GM21367 (cell line): ENCODE measurements at regions not wholly inside any gene's neighbourhood (a gene's known extent, or its start where the extent isn't known, plus 50 kb on each side); places are given as distances from the start of the nearest gene placed in this dataset.
"Not testable (repeated sequence)": the region's sequence is repeated elsewhere in the genome, so short reads cannot be mapped to it uniquely, and the experiment has no call there.

Source experiments
- ATAC-seq: cut with Tn5 transposase; IDR thresholded peaks from one replicate; pipeline ENCODE4 v1.9.1; 2021; ENCODE audit not compliant: unreplicated experiment

DNA sequence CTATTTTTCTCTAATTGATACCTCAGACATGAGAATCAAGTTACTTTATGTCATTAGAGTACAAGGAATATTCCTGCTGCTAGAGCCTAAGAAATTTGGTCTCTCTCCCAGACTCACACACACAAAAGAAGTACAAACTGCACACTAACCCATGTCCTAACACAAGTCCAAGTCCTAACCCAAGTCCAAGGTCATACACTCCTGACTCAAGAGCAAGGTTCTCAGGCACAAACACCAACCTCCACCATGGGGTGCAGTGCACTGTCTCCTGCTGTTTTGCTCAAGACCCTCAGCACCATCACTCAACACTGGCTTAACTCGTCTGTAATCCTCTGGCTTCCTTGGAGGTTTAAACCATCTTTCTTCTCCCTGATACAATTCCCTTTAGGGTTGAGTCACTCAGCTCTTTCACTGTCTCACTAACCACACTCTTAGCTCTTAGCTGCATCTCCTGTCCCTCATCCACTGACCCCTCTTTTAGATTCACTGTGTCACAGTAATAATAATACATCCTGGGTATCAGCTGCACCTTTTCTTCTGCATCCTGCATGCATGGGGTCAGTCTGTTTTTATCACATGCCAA lies 129.8 kb downstream of the BCL2L11 start:
- no peak for ATAC-seq

DNA sequence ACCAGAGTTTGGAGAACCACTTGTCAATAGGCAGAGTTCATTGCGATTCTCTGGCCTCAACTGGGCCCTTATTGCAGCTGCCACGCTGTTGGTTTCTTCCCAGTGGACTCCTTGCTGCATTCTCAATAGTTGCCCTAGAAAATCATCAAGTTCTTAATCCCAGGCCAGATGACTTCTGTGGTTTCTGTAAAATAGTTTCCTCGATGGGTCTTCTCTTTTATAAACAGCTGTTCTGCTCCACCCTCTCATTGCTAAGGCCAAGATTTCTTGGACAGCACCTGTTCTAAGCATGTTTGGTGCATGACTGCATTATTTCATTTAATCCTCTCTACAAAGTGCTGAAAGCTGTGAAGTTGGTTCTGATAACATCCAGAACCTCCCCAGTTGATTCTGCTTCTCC lies 131.0 kb downstream of the BCL2L11 start:
- ATAC-seq: no peak

DNA sequence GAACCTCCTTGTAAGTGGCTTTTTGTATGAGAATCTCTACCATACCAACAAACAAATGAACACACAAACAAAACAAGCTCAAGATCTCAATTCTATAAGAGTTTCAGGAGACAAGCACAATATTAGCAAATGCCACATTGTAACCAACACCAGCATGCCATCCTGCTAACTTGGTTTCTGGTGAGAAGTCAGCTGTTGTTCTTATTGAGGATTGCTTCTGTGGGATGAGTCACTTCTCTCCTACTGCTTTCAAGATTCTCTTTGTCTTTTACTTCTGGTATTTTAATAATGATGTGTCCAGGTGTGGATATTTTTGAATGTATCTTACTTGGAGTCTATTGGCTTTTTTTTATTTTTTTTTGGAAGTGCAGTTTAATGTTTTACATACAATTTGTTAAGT lies 131.7 kb downstream of the BCL2L11 start:
- no peak for ATAC-seq

DNA sequence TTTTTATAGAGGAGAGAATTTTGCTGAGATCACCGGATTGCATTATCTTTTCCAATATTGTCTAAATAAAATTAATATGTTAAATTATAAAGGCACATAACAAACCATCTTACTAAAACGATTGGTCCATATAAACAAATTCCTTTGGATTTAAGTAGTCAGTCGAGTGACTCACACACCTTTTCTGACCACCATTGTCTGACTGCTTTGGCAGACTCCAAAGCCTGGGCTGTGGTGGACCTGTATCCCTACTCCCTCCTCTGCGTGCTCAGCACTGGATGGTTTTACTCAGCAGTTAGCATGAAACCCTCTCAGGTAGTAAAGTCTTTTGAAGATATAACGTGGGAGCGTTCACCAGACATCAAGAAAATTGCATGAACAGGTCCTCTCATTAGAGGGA lies 134.2 kb downstream of the BCL2L11 start:
- not testable (repeated sequence) for ATAC-seq

DNA sequence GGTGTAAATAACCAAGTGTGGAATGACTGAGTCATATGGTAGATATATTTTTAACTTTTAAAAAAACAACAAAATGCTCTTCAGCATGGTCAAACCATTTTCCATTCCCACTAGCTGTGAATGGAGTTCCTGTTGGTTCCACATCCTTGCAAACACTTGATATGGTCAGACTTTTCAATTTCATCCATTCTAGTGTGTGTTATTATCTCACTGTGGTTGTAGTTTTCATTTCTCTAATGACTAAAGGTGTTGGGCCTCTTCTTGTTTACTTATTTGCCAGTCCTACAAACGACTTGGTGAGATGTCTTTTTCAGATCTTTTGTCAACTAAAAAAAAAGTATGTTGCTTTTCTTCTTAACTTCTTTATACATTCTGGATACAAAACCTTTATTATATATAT lies 135.9 kb downstream of the BCL2L11 start:
- not testable (repeated sequence) for ATAC-seq

DNA sequence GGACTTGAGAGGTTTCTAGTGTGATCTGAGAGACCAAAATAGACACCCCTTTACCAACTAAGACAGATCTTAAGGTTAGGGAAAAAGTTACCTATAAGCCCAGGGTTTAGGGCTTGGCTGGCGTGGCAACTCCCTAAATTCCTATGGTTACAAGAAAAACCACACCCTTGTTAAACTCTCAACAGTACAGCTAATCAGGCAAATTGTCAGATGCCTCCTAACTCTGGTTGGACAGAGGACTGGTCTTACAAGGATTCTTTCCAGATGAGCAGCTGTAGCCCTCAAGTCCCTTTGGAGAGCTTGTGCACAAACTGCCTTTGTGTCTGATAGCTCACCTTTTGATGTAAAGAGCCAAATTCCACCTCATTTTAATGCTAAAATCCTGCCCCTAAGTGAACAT lies 136.9 kb downstream of the BCL2L11 start:
- not testable (repeated sequence) for ATAC-seq

DNA sequence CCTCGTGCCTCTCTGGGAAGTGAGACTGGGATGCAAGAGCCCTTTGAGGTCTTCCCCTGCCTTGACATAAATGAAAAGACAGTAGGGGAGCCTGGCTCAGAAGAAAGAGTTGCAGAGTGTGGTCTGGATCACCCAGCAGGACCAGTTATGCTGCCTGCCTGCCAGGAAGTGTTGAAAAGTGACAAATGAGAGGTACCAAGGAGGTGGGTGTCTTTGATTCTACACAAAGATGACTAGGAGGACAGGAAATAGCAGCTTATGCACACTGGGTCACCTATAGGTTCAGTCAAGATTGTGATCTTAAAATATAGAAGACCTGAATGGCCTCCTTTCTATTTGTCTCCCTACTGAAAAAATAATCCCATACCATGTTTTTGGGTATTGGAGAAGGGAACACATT lies 137.6 kb downstream of the BCL2L11 start:
- ATAC-seq: not testable (repeated sequence)

DNA sequence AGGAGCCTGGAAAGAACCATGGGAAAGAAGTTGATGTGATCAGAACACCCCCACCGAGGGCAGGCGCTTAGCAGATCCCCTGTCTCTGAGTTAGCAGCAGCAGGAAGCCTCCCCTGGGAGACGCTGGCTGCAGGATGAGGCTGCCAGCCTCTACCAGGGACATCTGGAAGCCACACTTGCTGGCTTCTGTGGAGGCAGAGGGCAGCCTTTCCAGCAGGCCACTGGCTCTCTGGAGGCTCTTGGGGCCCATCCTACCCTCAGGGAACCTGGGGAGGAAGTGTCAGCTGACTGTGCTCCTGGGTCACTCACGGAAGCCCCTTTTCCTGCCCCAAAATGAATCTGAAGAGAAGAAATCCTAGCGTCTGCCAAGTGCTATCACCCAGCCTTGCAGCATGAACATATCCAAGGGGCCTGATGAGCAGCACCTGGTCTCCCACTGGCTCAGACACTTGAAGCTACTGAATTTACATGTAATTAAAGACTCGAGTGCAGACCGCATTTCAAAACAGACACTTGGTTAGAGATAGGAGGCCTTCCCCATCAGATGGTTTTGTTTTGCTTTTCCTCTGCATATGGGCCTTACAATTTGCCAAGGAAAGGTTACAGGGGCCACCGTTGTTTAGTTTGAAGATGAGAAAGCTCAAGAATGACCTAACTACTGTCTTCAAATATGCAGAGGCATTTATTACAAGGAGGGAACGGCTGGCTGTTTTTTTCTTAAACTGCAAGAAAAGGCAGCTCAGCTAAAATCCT lies 142.1 kb downstream of the BCL2L11 start:
- ATAC-seq: not testable (repeated sequence)

DNA sequence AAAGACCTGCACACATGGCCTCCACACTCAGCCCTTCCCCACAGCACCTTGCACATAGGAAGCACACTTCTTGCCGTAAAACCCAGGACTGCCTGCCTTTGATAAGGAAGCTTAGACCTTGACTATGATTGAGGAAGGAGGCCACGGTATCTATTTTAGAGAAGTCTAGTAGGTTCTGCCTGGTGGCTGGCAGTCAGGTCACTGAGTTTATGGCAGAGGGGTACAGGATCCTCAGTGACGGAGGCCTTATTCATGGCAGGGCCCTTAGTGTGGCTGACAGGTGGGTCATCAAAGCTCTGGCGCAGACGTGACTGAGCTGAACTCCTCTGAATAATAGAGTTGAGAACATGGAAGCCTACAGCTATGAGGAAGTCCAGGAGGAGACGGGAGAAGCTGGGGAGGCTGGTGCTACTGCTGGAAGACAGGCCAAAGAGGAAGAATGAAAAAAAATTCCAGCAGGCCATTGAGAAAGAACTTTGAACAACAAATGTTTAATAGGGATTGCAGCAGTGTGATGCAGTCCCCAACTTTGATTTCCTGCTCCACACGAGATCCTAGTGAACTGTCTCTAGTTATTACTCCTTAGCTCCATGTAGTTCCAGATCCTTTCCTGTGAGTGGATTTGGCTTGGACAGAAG lies 142.8 kb downstream of the BCL2L11 start:
- ATAC-seq: not testable (repeated sequence)

DNA sequence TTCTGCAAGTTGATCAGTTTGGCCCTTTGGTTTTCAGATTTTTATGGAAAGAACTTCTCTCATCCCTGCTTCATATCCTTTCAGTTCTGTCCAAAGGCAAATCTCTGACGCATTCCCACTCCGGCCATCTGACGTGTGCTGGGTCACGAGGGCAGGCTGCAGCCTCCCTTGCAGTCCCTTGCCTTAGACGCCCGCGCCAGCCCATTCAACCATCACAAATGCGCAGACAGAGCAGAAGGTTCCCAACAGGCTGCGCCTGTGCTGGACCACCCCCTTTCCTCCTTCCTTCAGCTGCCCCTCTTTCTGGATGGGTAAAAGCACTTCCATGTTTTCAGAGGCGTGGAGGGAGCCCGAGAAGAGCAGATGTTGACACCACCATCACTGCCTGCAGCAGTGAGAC lies 144.2 kb downstream of the BCL2L11 start:
- ATAC-seq: not testable (repeated sequence)

DNA sequence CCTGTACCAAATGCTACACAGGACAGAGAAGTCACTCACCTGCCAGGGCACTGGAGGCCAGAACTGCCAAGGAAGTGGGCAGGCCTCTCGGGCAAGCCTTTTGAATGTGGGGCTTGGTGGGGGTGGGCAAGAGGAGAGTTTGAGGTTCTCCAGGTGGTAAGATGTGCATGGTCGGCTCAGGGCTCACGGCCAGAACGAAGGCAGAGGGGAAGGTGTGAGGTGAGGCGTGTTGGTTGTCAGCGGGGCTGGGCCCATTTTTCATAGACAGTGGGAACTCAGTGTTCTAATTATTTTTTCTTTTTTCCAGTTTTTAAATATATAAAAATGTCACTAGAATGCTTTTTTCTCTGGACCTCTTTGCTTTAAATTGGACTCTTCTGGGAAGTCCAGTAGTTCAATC lies 145.8 kb downstream of the BCL2L11 start:
- ATAC-seq: not testable (repeated sequence)

DNA sequence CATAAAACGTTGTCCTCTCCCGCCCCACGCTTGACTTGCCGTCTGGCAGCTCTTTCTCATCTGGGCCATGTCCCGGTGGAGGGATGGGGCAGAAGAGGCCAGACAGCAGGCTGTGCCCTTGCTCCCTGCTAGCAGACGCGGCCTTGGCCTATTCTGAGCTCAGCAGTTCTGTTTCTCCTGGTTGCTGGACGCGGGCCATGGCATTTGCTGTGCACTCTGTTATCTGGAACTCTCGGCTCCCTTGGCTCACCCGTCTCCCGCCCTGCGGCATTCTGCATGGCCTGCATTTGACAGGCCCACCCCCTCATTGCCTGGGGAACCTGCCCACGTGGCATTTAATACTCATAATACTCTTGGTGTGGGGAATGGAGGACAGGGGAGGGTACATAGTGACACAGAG lies 146.3 kb downstream of the BCL2L11 start:
- not testable (repeated sequence) for ATAC-seq

DNA sequence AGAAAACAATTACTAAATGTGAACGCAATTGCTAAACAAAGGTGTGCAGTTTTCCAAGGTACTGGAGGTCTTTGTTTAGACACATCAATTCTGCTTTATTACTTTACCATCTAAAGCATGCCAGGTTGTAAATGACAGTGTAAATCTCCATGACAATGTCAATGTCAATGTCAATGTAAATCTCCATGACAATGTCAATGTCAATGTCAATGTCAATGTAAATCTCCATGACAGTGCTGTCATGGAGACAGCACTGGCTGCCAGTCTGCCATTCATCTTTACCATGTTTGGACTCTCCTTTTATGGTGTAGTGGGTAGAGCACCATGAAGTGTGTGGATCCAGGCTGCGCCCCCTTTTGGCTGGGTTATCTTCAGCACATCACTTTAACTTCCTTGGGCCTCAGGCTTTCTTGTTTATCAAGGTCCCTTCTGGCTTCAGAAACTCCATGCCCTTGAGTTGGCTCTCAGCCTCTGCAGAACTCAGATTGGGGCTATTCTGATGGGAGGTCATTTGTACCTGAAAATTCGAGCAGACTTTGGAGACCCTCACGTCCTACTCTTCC lies 149.1 kb downstream of the BCL2L11 start:
- not testable (repeated sequence) for ATAC-seq

DNA sequence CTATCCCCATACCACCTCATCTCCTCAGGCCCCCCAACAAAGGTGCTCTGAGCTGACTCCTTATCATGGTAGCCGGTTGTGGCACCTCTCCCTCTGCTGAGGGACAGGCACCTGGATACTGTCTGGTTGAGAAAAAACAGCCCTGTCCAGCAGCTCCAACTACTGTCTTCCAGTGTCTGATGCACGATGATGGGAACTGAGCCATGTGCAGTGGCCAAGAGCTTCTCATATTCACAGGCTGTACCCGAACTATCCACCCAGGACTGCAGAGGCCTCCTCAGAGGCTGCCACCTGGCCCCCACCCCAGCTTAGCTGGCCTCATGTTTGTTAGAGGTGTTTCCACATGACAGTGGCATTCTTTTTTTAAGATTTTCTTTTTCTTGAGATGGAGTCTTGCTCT lies 149.9 kb downstream of the BCL2L11 start:
- ATAC-seq: not testable (repeated sequence)

DNA sequence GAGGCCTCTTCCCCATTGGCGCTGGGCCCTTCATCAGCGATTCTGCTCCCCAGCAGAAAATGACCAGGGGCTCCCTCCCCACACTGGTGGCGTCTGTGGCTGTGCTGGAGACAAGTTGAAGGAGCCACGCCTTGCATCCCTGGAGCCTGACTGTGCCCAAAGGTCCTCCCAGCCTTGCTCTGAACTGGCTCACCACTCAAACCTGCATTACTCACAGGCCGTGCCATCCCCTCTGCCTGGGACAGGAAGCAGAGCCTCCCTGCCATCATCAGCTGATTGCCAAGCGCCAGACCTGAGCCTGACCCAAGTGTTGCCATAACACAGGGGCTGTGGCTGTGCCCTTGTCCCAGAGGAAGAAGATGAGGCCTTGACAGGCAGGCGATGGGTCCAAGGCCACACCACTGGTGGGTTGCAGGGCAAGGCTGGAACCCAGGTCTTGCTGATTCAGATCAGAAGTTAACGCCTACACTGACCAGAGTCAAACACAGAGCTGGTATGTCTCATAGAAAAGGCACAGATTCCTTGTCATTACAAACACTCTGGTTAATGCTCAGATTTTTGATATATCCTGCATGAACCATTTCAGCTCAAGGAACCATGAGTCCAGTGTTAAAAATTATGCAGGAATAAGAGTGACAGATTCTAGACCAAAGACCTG lies 151.1 kb downstream of the BCL2L11 start:
- ATAC-seq: not testable (repeated sequence)

DNA sequence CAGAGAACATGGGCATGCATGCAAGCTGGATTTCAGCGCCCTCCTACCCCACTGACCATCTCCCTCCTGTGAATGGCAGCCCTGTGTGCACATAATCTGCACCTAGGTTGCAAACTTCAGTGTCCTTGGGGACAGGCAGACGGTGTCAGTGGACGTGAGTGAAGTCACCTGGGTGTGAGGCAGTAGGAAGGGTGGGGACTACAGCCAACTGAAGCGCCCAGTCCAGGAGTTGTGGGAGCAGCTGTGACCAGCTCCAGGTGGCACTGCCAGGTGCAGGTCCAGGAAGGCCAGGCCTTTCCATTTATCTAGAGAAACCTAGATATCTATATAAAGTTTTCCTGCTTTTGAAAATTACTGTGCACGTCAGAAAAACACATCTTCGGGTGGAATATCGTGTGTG lies 152.3 kb downstream of the BCL2L11 start:
- not testable (repeated sequence) for ATAC-seq

DNA sequence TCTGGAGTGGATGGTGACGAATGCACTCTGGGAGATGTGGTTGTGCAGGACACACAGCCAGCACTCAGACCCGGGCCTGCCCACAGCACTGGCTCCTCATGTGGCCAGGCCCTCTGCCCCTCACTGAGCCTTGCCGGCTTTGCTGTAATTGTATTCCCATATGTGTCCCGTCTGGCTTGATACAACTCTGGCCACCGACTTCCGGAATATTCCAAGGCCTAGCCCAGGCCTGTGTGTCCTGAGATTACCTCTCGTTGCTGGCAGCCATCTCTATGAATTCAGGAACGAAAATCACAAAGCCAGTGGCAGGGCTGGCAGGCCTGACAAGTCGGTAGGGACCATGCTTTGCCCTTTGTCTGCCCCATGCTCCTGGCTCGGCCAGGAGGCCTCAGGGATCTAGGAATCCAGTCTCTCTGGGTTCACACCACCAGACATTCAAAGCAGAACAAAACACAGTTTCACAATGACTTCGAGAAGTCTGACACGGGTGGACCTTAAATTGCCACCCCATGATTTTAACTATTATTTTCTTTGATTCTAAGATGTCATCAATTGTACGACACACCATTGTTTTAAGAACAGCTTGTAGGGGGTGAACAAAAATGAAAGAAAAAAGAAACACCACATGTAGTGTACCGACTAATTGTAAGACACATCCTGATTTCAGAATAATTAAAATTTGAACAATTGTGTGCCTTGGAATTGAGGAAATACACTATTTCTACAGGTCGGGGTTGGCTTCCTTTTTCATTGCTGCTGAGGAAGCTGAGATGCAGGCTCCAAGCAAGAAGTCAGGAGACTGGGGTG lies 154.5 kb downstream of the BCL2L11 start:
- ATAC-seq: not testable (repeated sequence)

DNA sequence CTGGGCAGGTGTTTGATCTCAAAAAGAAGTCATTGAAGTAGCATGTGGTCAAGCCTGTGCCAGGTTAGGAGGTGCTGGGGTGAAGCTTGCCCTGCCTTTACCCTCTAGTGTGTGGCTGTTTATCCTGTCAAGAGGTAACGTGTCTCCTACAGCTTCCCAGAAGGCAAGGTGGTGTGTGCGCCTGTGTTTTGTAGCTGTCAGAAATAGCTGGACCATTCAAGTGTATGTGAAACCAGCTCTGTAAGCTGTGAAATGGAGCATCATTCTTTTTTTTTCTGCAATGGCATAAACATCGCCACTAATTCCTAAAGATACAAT lies 155.1 kb downstream of the BCL2L11 start:
- ATAC-seq: not testable (repeated sequence)

DNA sequence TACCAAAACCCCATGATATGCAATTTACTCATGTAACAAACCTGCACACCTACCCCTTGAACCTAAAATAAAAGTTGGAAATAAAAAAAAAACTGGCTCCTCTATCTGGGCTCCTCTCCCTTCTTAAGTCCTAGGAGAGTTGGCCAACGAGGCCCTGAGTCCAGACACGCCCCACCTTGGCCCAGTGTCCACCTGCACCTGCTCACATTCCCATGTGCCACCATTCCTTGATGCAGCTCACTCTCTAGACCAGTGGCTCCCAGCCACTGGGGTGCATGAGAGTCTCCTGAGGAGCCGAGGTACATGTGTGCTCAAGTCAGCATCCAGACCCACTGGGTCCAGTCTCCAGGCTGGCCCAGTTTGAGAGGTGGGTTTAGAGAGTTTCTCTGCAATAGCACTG lies 157.4 kb downstream of the BCL2L11 start:
- not testable (repeated sequence) for ATAC-seq

DNA sequence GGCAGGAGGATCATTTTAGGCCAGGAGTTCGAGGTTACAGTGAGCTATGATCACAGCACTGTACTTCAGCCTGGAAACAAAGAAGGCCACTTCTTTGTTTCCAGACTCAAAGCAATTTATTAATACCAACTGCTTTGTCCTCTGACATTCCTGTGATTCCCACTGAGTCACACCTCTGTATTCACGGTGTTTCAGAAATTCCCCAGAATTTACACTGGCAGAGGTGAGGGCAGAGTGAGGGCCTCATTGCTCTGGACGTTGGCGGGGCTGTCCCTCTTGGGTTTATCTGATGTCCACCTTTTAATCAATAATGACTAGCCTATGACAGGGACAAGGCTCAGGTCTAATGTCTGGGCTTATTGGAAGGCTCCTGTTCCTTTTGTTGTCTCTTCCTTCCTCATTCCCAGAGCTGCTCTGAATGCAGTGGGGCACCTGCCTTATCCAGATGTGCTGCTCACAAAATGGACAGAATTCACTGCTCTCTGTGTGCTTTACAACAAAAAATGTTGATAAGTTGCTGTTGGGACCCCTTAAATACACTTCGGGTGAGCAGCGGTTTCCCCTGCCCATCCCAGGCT lies 160.1 kb downstream of the BCL2L11 start:
- ATAC-seq: not testable (repeated sequence)
